Mucosa of rectum (tissue), 2 donors: ENCODE measurements at regions not wholly inside any gene's neighbourhood (a gene's known extent, or its start where the extent isn't known, plus 50 kb on each side); places are given as distances from the start of the nearest gene placed in this dataset.

ENCODE experiments used
- H3K27ac ChIP-seq, 2 donors: one replicate each; pipeline ENCODE4 v1.7.0; 2013; ENCODE audit warnings: inconsistent platforms in 2 of 2, low read depth in 2 of 2, low read length in 2 of 2
- H3K27me3 ChIP-seq, 2 donors: one replicate each; pipeline ENCODE4 v1.7.0; 2013; ENCODE audit warnings: low read length in 2 of 2; ENCODE audit not compliant: control insufficient read depth in 2 of 2, insufficient read depth in 2 of 2
- H3K36me3 ChIP-seq, 2 donors: one replicate each; pipeline ENCODE4 v1.7.0; 2013; ENCODE audit warnings: low read length in 2 of 2; ENCODE audit not compliant: control insufficient read depth in 2 of 2, insufficient read depth in 2 of 2
- H3K4me1 ChIP-seq, 2 donors: one replicate each; pipeline ENCODE4 v1.7.0; 2013; ENCODE audit warnings: low read length in 2 of 2, mild to moderate bottlenecking in 1 of 2; ENCODE audit not compliant: control insufficient read depth in 2 of 2, insufficient read depth in 2 of 2
- H3K4me3 ChIP-seq, 2 donors: one replicate each; pipeline ENCODE4 v1.7.0; 2013; ENCODE audit warnings: low read length in 2 of 2
- H3K9ac ChIP-seq, 2 donors: one replicate each; pipeline ENCODE4 v1.7.0; 2013; ENCODE audit warnings: low read length in 2 of 2, low read depth in 1 of 2, mild to moderate bottlenecking in 1 of 2
- H3K9me3 ChIP-seq, 2 donors: one replicate each; pipeline ENCODE4 v1.7.0; 2013; ENCODE audit warnings: low read length in 2 of 2; ENCODE audit not compliant: control insufficient read depth in 2 of 2
- donor health status: healthy.
- donor health status: Normal muscosa, but diverticular disease.

- H3K36me3 ChIP-seq: no peaks in the 10 kb centered on the region
- no peak overlapping the region for H3K27ac ChIP-seq
- no peak overlapping the region for H3K9ac ChIP-seq
- H3K9me3 ChIP-seq: no peaks in the 10 kb centered on the region
- H3K4me3 ChIP-seq: no peak overlapping the region
- H3K27me3 ChIP-seq: no peaks in the 10 kb centered on the region
- no peaks in the 10 kb centered on the region for H3K4me1 ChIP-seq
Observed at GRCh38 chr18:75612456-75612855, 185.0 kb upstream of the SMIM21 start.

- H3K36me3 ChIP-seq: no peaks in the 10 kb centered on the region
- H3K9ac ChIP-seq: no peak overlapping the region
- H3K4me1 ChIP-seq: no peaks in the 10 kb centered on the region
- no peaks in the 10 kb centered on the region for H3K27me3 ChIP-seq
- H3K9me3 ChIP-seq: no peaks in the 10 kb centered on the region
- no peak overlapping the region for H3K4me3 ChIP-seq
- no peak overlapping the region for H3K27ac ChIP-seq
Observed at GRCh38 chr18:75607701-75608100, 180.2 kb upstream of the SMIM21 start.

- Histone ChIP-seq H3K9me3 (peaks cover 5 to 7% of the 10 kb centered on the region in 2 donors), H3K27me3 (no peaks in the 10 kb centered on the region), H3K9ac (no peak overlapping the region), H3K4me1 (no peaks in the 10 kb centered on the region), H3K4me3 (no peak overlapping the region), H3K27ac (no peak overlapping the region), H3K36me3 (no peaks in the 10 kb centered on the region)
Observed at GRCh38 chr18:75592527-75592926, 165.0 kb upstream of the SMIM21 start.

- H3K36me3 ChIP-seq: no peaks in the 10 kb centered on the region
- H3K9me3 ChIP-seq: peaks cover 1 to 3% of the 10 kb centered on the region in 2 donors
- no peak overlapping the region for H3K27ac ChIP-seq
- no peaks in the 10 kb centered on the region for H3K4me1 ChIP-seq
- H3K4me3 ChIP-seq: no peak overlapping the region
- H3K9ac ChIP-seq: no peak overlapping the region
- no peaks in the 10 kb centered on the region for H3K27me3 ChIP-seq
Observed at GRCh38 chr18:75588412-75588811, 160.9 kb upstream of the SMIM21 start.

- no peaks in the 10 kb centered on the region for H3K4me1 ChIP-seq
Observed at GRCh38 chr18:75587131-75587530, 159.6 kb upstream of the SMIM21 start.

GRCh38 chr18:75586130-75586889, 158.8 kb upstream of the SMIM21 start:
- Histone ChIP-seq H3K9me3 (no peaks in the 10 kb centered on the region), H3K4me3 (no peak overlapping the region), H3K9ac (no peak overlapping the region), H3K4me1 (no peaks in the 10 kb centered on the region), H3K27ac (no peak overlapping the region), H3K36me3 (no peaks in the 10 kb centered on the region), H3K27me3 (no peaks in the 10 kb centered on the region)

More at GRCh38 chr18:75587131-75587530, 159.6 kb upstream of the SMIM21 start:
- no peaks in the 10 kb centered on the region for H3K36me3 ChIP-seq
- H3K9ac ChIP-seq: no peak overlapping the region
- no peak overlapping the region for H3K4me3 ChIP-seq
- H3K9me3 ChIP-seq: no peaks in the 10 kb centered on the region
- H3K27me3 ChIP-seq: no peaks in the 10 kb centered on the region
- H3K27ac ChIP-seq: no peak overlapping the region

- Histone ChIP-seq H3K27me3 (no peaks in the 10 kb centered on the region), H3K27ac (no peak overlapping the region)
Observed at GRCh38 chr18:75582940-75583339, 155.4 kb upstream of the SMIM21 start.

GRCh38 chr18:75582406-75582821, 154.9 kb upstream of the SMIM21 start:
- no peak overlapping the region for H3K27ac ChIP-seq
- no peaks in the 10 kb centered on the region for H3K27me3 ChIP-seq
- H3K9me3 ChIP-seq: no peaks in the 10 kb centered on the region
- no peak overlapping the region for H3K4me3 ChIP-seq
- H3K9ac ChIP-seq: no peak overlapping the region
- H3K4me1 ChIP-seq: no peaks in the 10 kb centered on the region
- no peaks in the 10 kb centered on the region for H3K36me3 ChIP-seq

More at GRCh38 chr18:75582940-75583339, 155.4 kb upstream of the SMIM21 start:
- Histone ChIP-seq H3K4me3 (no peak overlapping the region), H3K9ac (no peak overlapping the region), H3K36me3 (no peaks in the 10 kb centered on the region), H3K4me1 (no peaks in the 10 kb centered on the region), H3K9me3 (no peaks in the 10 kb centered on the region)

GRCh38 chr18:75581336-75582131, 154.0 kb upstream of the SMIM21 start:
- Histone ChIP-seq H3K4me1 (no peaks in the 10 kb centered on the region), H3K9ac (no peak overlapping the region), H3K27me3 (no peaks in the 10 kb centered on the region), H3K36me3 (no peaks in the 10 kb centered on the region), H3K4me3 (no peak overlapping the region), H3K27ac (no peak overlapping the region), H3K9me3 (no peaks in the 10 kb centered on the region)

GRCh38 chr18:75574187-75574586, 146.7 kb upstream of the SMIM21 start:
- Histone ChIP-seq H3K4me1 (no peaks in the 10 kb centered on the region), H3K27ac (no peak overlapping the region), H3K9me3 (no peaks in the 10 kb centered on the region), H3K9ac (no peak overlapping the region), H3K27me3 (no peaks in the 10 kb centered on the region), H3K4me3 (no peak overlapping the region), H3K36me3 (no peaks in the 10 kb centered on the region)
